HG03520 (cell line): ENCODE measurements at regions not wholly inside any gene's neighbourhood (a gene's known extent, or its start where the extent isn't known, plus 50 kb on each side); places are given as distances from the start of the nearest gene placed in this dataset.

Experiments used
- ATAC-seq: cut with Tn5 transposase; IDR thresholded peaks from one replicate; pipeline ENCODE4 v1.9.1; 2021; ENCODE audit warnings: mild to moderate bottlenecking, moderate library complexity; ENCODE audit not compliant: unreplicated experiment

DNA sequence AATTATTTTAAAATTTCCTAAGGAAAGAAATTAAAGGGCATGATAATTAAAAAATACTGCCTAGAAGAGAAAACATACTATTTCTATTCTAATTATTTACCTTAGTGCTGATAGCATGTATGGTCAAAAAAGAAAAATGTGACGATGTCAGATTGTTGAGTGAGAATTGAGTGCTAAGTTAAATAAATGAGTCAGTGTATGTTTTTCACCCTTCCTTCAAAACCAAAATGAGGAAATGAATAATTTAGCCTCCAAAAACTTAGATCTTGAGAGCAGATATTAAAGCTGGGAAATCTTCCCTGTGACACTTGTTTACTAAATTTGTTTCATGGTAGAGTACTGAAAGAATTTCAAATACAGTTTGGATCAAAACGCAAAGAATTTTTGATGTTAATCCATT, 58.6 kb upstream of the NYAP2 start:
- ATAC-seq, result no peak

- no peak for ATAC-seq
These were observed 62.3 kb upstream of the NYAP2 start for GRCh38 chr2:225337183-225337582.

GRCh38 chr2:225334514-225334913, 65.0 kb upstream of the NYAP2 start:
- no peak for ATAC-seq

DNA sequence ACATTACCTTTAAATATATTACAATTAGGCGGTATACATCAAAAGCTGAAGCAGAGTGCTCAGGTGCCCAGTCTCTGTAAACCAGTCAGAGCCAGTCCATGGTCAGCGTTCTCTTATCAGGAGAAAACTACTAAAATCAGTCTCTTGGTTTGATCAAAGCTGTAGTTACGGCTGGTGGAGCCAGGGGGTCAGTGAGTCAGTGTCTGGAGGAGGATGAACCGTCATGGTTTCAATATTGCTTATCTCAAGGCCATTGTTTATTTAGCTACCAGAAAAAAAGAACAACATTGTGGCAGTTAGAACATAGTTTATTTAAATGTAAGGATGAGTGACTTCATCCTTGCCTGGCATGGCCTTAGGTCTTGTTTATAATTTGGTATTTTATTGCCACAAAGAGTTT, 71.3 kb upstream of the NYAP2 start:
- no peak for ATAC-seq

- ATAC-seq, result no peak
These were observed 72.5 kb upstream of the NYAP2 start for GRCh38 chr2:225326969-225327368.

DNA sequence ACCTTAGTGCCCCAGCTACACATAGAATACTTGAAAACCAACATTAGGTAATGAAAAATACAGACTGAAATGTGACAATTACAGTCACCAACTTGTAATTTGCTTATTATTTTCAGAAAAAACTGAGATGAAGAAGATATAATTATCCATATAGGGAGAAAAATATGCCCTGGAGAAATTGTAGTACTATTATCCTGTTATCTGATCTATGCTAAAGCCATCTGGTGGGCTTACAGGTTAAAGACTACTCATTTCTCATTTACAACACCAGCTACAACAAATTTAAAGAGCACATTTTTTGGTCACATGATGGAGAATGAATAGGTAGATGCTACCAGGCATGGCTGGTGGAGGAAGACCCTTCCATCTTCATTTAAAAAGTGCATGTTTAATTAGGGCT, 79.6 kb upstream of the NYAP2 start:
- no peak for ATAC-seq

- no peak for ATAC-seq
These were observed 81.1 kb upstream of the NYAP2 start for GRCh38 chr2:225318440-225318839.

DNA sequence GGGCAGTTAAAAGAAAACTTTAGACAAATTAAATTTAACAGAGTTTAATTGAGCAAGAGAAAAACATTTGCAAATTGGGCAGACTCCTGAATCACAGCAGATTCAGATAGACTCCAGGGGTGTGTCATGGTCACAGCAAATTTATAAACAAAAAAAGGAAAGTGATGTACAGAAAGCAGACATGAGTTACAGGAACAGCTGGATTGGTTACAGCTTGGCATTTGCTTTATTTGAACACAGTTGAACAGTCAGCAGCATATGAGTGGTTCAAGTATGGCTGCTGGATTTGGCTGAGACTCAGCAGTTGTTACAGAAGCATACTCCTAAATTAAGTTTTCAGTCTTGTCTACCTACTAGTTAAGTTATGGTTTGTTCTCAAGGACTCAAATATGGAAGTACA, 82.3 kb upstream of the NYAP2 start:
- no peak for ATAC-seq

- ATAC-seq, result no peak
These were observed 88.8 kb upstream of the NYAP2 start for GRCh38 chr2:225310745-225311144.

DNA sequence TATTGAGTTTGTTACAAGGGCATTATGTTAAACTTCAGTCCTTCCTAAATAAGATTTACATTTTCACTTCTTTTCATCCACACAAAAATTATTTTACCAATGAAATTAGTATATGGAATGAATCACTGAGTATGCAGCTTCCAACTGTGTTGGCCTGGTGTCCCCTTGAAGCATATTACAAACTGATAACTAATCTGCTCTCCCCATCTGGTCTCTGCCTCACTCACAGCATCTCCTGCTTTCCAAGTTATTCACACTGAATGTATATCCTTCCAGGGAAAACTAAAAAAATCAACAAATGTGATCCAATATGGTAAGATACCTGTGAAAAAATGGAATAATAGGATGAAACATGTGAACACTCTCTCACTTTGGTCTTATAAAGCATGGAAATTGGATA, 90.0 kb upstream of the NYAP2 start:
- ATAC-seq, result no peak

- no peak for ATAC-seq
These were observed 102.6 kb upstream of the NYAP2 start for GRCh38 chr2:225296951-225297350.

DNA sequence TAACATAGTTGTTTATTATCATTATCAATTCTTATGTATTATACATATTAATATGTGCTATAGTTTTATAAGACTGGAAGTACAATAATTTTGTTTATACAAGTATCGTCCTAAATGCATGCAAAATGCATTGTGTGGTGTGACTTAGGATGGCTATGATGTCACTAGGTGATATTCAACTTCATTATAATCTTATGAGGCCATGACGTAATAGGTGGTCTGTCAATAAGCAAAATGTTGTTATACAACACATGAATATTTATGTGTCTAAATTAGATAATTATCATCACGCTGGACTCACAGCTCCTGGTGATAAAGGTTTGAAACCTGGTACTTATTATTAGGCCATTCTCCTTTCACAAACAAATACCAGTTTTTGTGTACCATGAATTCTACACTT, 104.4 kb upstream of the NYAP2 start:
- no peak for ATAC-seq

GRCh38 chr2:225293638-225294037, 105.9 kb upstream of the NYAP2 start:
- no peak for ATAC-seq

GRCh38 chr2:225290757-225291400, 108.6 kb upstream of the NYAP2 start:
- ATAC-seq, result no peak

GRCh38 chr2:225289659-225290058, 109.9 kb upstream of the NYAP2 start:
- ATAC-seq, result no peak

GRCh38 chr2:225288986-225289385, 110.5 kb upstream of the NYAP2 start:
- no peak for ATAC-seq

- peak; percentile 87 for ATAC-seq
These were observed 116.4 kb upstream of the NYAP2 start for GRCh38 chr2:225282858-225283710.

DNA sequence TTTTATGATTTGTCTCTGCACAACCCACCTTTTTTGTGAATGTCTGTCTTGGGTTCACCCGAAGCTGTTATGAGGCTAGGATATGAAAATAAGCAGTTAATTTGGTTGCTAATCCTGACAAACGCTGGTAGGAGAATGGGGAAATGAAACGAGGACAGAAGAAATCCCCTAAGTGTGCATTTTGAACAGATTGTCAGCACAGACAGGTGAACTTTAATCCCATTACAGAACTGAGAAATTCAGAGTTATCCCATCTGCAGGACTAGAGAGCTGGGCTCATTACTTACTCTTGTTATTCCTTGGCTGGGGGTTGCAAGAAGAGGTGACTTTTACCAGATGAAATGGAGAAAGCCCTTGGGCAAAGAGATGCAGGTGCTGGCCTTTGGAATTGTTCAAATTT, 123.3 kb upstream of the NYAP2 start:
- peak; percentile 80 for ATAC-seq

DNA sequence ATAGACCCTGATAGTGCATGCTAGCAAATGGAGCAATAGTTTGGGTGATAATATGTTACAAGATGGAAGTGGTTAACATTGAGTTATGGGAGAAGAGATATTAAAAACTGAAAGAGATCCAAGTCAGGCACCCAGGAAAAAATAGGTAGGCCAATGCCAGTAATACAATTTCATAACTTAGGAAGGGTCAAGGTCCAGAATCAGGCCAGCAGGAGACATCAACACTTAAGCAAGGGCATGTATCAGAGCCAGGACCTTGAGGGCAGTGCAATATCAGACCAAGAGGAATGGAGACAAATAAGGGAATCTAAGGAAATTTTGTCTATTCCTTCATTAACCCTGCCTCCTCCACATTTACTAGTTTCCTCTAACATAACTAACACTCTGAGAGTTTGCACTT, 124.1 kb upstream of the NYAP2 start:
- ATAC-seq, result no peak

- ATAC-seq, result no peak
These were observed 124.8 kb upstream of the NYAP2 start for GRCh38 chr2:225274751-225275150.

- no peak for ATAC-seq
These were observed 127.3 kb upstream of the NYAP2 start for GRCh38 chr2:225272173-225272572.

GRCh38 chr2:225270861-225271260, 128.6 kb upstream of the NYAP2 start:
- ATAC-seq, result peak; percentile 100

DNA sequence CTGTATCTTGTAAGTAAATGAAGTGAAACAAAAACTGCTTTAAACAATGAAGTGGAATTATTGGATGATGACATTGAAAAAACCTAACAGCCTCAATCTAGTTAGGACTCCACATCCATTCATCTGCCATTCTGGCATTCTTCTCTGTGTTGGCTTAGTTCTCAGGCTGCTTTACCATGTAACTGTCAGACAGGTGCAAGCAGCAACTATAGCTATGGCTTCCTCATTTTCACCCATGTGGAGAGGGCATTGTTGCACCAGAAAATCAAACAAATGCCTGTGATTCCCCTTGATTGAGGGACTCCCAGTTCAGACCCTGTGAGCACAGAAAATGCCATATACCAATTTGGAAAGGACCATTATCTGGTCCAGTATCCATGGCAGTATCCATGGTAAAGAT, 129.5 kb upstream of the NYAP2 start:
- ATAC-seq, result no peak
